SK-N-SH (cell line): ENCODE measurements at regions not wholly inside any gene's neighbourhood (a gene's known extent, or its start where the extent isn't known, plus 50 kb on each side); places are given as distances from the start of the nearest gene placed in this dataset.

ENCODE experiments used
- CHD2 ChIP-seq: fragments of 150-350 bp; IDR thresholded peaks from 2 replicates; pipeline ENCODE4 v1.6.1; 2018; ENCODE audit warnings: low read length; ENCODE audit not compliant: partially characterized antibody
- EP300 ChIP-seq, 2 experiments: IDR thresholded peaks; 2 replicates each; pipeline versions ENCODE4 v1.4.0 to v1.6.1; 2012; ENCODE audit warnings: borderline replicate concordance in 1 of 2, low read depth in 1 of 2, low read length in 1 of 2
- EZH2phosphoT487 ChIP-seq: fragments of 200-600 bp; sonication (generic); IDR thresholded peaks from 2 replicates; pipeline ENCODE4 v1.6.1; 2017; ENCODE audit warnings: low read depth, mixed run types, mild to moderate bottlenecking, antibody characterized with exemption, moderate library complexity, borderline replicate concordance
- GABPA ChIP-seq: IDR thresholded peaks from 2 replicates; pipeline ENCODE4 v1.4.0; 2012; ENCODE audit warnings: low read depth, mild to moderate bottlenecking
- MXI1 ChIP-seq: IDR thresholded peaks from 2 replicates; pipeline ENCODE4 v1.6.1; 2012; ENCODE audit warnings: mild to moderate bottlenecking, low read depth, low read length, improper control_type of control experiment
- REST ChIP-seq: IDR thresholded peaks from 2 replicates; pipeline ENCODE4 v1.6.1; 2012; ENCODE audit warnings: mild to moderate bottlenecking, low read depth, low read length, moderate library complexity
- RFX5 ChIP-seq: IDR thresholded peaks from 2 replicates; pipeline ENCODE4 v1.6.1; 2012; ENCODE audit warnings: mild to moderate bottlenecking, improper control_type of control experiment, low read length
- SMC3 ChIP-seq: IDR thresholded peaks from 2 replicates; pipeline ENCODE4 v1.6.1; 2012; ENCODE audit warnings: low read depth, low read length, improper control_type of control experiment
- TAF1 ChIP-seq: IDR thresholded peaks from 2 replicates; pipeline ENCODE4 v1.6.1; 2012; ENCODE audit warnings: low read depth, mild to moderate bottlenecking, low read length, moderate library complexity, borderline replicate concordance
- YY1 ChIP-seq: IDR thresholded peaks from 2 replicates; pipeline ENCODE4 v1.4.0; 2012; ENCODE audit warnings: low read depth, mild to moderate bottlenecking
- TF ChIP-seq, protein P1 (sequence below): IDR thresholded peaks from 2 replicates; pipeline ENCODE4 v1.4.0; 2012; ENCODE audit warnings: low read depth
- TF ChIP-seq, protein P2 (sequence below): fragments of 200-600 bp; sonication (generic); IDR thresholded peaks from 2 replicates; pipeline ENCODE4 v1.6.1; 2017; ENCODE audit warnings: antibody characterized with exemption, mild to moderate bottlenecking, moderate library complexity
- TF ChIP-seq, protein P3 (sequence below): fragments of 150-350 bp; IDR thresholded peaks from 2 replicates; pipeline ENCODE4 v1.6.1; 2017; ENCODE audit warnings: antibody characterized with exemption, low read length, low read depth, borderline replicate concordance

GRCh38 chr6:147640606-147641005 lies 132.1 kb downstream of the SAMD5 start:
- TF ChIP-seq EZH2phosphoT487, result no peak
- no peak for TF ChIP-seq EP300 (IDR thresholded peaks at IDR 0.05; ENCODE audit: borderline replicate concordance in 1 of 2, low read depth in 1 of 2, low read length in 1 of 2)
- TF ChIP-seq SMC3, result no peak
- TF ChIP-seq, protein P1, sequence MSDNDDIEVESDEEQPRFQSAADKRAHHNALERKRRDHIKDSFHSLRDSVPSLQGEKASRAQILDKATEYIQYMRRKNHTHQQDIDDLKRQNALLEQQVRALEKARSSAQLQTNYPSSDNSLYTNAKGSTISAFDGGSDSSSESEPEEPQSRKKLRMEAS, result no peak
- no peak for TF ChIP-seq REST
- no peak for TF ChIP-seq RFX5
- no peak for TF ChIP-seq GABPA
- TF ChIP-seq, protein P2, sequence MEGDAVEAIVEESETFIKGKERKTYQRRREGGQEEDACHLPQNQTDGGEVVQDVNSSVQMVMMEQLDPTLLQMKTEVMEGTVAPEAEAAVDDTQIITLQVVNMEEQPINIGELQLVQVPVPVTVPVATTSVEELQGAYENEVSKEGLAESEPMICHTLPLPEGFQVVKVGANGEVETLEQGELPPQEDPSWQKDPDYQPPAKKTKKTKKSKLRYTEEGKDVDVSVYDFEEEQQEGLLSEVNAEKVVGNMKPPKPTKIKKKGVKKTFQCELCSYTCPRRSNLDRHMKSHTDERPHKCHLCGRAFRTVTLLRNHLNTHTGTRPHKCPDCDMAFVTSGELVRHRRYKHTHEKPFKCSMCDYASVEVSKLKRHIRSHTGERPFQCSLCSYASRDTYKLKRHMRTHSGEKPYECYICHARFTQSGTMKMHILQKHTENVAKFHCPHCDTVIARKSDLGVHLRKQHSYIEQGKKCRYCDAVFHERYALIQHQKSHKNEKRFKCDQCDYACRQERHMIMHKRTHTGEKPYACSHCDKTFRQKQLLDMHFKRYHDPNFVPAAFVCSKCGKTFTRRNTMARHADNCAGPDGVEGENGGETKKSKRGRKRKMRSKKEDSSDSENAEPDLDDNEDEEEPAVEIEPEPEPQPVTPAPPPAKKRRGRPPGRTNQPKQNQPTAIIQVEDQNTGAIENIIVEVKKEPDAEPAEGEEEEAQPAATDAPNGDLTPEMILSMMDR, result no peak
- no peak for TF ChIP-seq MXI1
- no peak for TF ChIP-seq CHD2
- no peak for TF ChIP-seq TAF1
- no peak for TF ChIP-seq YY1
- TF ChIP-seq, protein P3, sequence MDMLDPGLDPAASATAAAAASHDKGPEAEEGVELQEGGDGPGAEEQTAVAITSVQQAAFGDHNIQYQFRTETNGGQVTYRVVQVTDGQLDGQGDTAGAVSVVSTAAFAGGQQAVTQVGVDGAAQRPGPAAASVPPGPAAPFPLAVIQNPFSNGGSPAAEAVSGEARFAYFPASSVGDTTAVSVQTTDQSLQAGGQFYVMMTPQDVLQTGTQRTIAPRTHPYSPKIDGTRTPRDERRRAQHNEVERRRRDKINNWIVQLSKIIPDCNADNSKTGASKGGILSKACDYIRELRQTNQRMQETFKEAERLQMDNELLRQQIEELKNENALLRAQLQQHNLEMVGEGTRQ, result no peak
